Erythroblast (primary cell): ENCODE measurements at regions not wholly inside any gene's neighbourhood (a gene's known extent, or its start where the extent isn't known, plus 50 kb on each side); places are given as distances from the start of the nearest gene placed in this dataset.

Source experiments
- GATA1 ChIP-seq: IDR thresholded peaks from 2 replicates; pipeline ENCODE4 v1.6.1; 2011; ENCODE audit warnings: low read depth, mild to moderate bottlenecking, control low read depth, low read length, moderate library complexity
- POLR2A ChIP-seq: IDR thresholded peaks from 2 replicates; pipeline ENCODE4 v1.6.1; 2011; ENCODE audit warnings: mild to moderate bottlenecking, low read length

- TF ChIP-seq POLR2A = no peak
- TF ChIP-seq GATA1 = no peak
Measured at GRCh38 chr3:59235634-59236012, 185.8 kb upstream of the CFAP20DC start.
